Mesenchymal stem cell (in vitro differentiated cells and primary cell): ENCODE measurements at regions not wholly inside any gene's neighbourhood (a gene's known extent, or its start where the extent isn't known, plus 50 kb on each side); places are given as distances from the start of the nearest gene placed in this dataset.

Experiments
- DNase-seq: peaks from one replicate; pipeline ENCODE4 v3.0.0-alpha.2; 2013
- H2AFZ ChIP-seq: one replicate; pipeline ENCODE4 v1.6.1; 2013; ENCODE audit warnings: low read depth, mild to moderate bottlenecking, control low read depth, inconsistent platforms, low read length, moderate library complexity
- H2AK5ac ChIP-seq: 2 replicates; pipeline ENCODE4 v1.6.1; 2013; ENCODE audit warnings: low read length, moderate library complexity, mild to moderate bottlenecking, inconsistent platforms; ENCODE audit not compliant: severe bottlenecking
- H2BK120ac ChIP-seq: one replicate; pipeline ENCODE4 v1.6.1; 2013; ENCODE audit warnings: low read depth, mild to moderate bottlenecking, inconsistent platforms, low read length, moderate library complexity
- H2BK12ac ChIP-seq, 2 experiments: one replicate each; pipeline ENCODE4 v1.6.1; 2013; ENCODE audit warnings: inconsistent platforms in 2 of 2, low read length in 2 of 2, mild to moderate bottlenecking in 2 of 2, moderate library complexity in 2 of 2, control low read depth in 1 of 2
- H2BK15ac ChIP-seq: one replicate; pipeline ENCODE4 v1.6.1; 2013; ENCODE audit warnings: mild to moderate bottlenecking, low read depth, inconsistent platforms; ENCODE audit not compliant: poor library complexity, severe bottlenecking
- H2BK5ac ChIP-seq: 2 replicates; pipeline ENCODE4 v1.6.1; 2013; ENCODE audit warnings: low read depth, mild to moderate bottlenecking, low read length, control low read depth, inconsistent platforms; ENCODE audit not compliant: poor library complexity, severe bottlenecking
- H3K14ac ChIP-seq, 2 experiments: one replicate each; pipeline ENCODE4 v1.6.1; 2013; ENCODE audit warnings: inconsistent platforms in 2 of 2, low read length in 2 of 2, control low read depth in 1 of 2, mild to moderate bottlenecking in 1 of 2, moderate library complexity in 1 of 2
- H3K18ac ChIP-seq, 2 experiments: one replicate each; pipeline ENCODE4 v1.6.1; 2013; ENCODE audit warnings: inconsistent platforms in 2 of 2, low read length in 2 of 2, control low read depth in 1 of 2, low read depth in 1 of 2, mild to moderate bottlenecking in 1 of 2
- H3K23ac ChIP-seq, 2 experiments: one replicate each; pipeline ENCODE4 v1.6.1; 2013; ENCODE audit warnings: inconsistent platforms in 2 of 2, low read length in 2 of 2, mild to moderate bottlenecking in 2 of 2, moderate library complexity in 2 of 2, control low read depth in 1 of 2
- H3K27ac ChIP-seq: 2 replicates; pipeline ENCODE4 v1.5.1; 2013; ENCODE audit warnings: mild to moderate bottlenecking, moderate library complexity, low read length, control low read depth, inconsistent platforms; ENCODE audit not compliant: poor library complexity, severe bottlenecking
- H3K27me3 ChIP-seq, 2 experiments: 2 replicates each; pipeline versions ENCODE4 v1.6.1 to v1.7.0; 2013; ENCODE audit warnings: low read length in 2 of 2, mild to moderate bottlenecking in 2 of 2, moderate library complexity in 2 of 2, control low read depth in 1 of 2, inconsistent platforms in 1 of 2; ENCODE audit not compliant: control insufficient read depth in 1 of 2, insufficient read depth in 1 of 2
- H3K36me3 ChIP-seq, 2 experiments: 2 replicates each; pipeline versions ENCODE4 v1.6.1 to v1.7.0; 2013; ENCODE audit warnings: low read length in 2 of 2, control low read depth in 1 of 2, inconsistent platforms in 1 of 2, low read depth in 1 of 2, mild to moderate bottlenecking in 1 of 2; ENCODE audit not compliant: insufficient read depth in 2 of 2, control insufficient read depth in 1 of 2
- H3K4ac ChIP-seq, 2 experiments: one replicate each; pipeline ENCODE4 v1.6.1; 2013; ENCODE audit warnings: inconsistent platforms in 2 of 2, low read length in 2 of 2, mild to moderate bottlenecking in 2 of 2, moderate library complexity in 2 of 2, control low read depth in 1 of 2, low read depth in 1 of 2
- H3K4me1 ChIP-seq: 2 replicates; pipeline ENCODE4 v1.6.1; 2013; ENCODE audit warnings: low read depth, low read length, control low read depth; ENCODE audit not compliant: control insufficient read depth, insufficient read depth
- H3K4me2 ChIP-seq: 2 replicates; pipeline ENCODE4 v1.6.1; 2013; ENCODE audit warnings: low read length, mild to moderate bottlenecking, inconsistent platforms; ENCODE audit not compliant: poor library complexity, severe bottlenecking
- H3K4me3 ChIP-seq, 2 experiments: 2 replicates each; pipeline versions ENCODE4 v1.5.1 to v1.7.0; 2013; ENCODE audit warnings: low read length in 2 of 2, mild to moderate bottlenecking in 2 of 2, control low read depth in 1 of 2, low read depth in 1 of 2; ENCODE audit not compliant: insufficient read depth in 1 of 2
- H3K79me1 ChIP-seq: replicated peaks from 2 replicates; pipeline ENCODE4 v1.6.1; 2013; ENCODE audit warnings: mild to moderate bottlenecking, control low read depth, low read length, inconsistent platforms; ENCODE audit not compliant: poor library complexity, severe bottlenecking
- H3K9ac ChIP-seq: 2 replicates; pipeline ENCODE4 v1.7.0; 2013; ENCODE audit warnings: mild to moderate bottlenecking, low read length, moderate library complexity
- H3K9me3 ChIP-seq: 2 replicates; pipeline ENCODE4 v1.7.0; 2013; ENCODE audit warnings: mild to moderate bottlenecking, low read length; ENCODE audit not compliant: control insufficient read depth
- H4K8ac ChIP-seq: one replicate; pipeline ENCODE4 v1.6.1; 2013; ENCODE audit warnings: inconsistent platforms, mild to moderate bottlenecking, low read length, moderate library complexity
- H4K91ac ChIP-seq: one replicate; pipeline ENCODE4 v1.6.1; 2013; ENCODE audit warnings: mild to moderate bottlenecking, low read length, inconsistent platforms
- WGBS: methylation state at CpG from one replicate; pipeline ENCODE4 v1.1.7; 2013; ENCODE audit warnings: mixed read lengths; 5-methylcytosine and 5-hydroxymethylcytosine counted together

DNA sequence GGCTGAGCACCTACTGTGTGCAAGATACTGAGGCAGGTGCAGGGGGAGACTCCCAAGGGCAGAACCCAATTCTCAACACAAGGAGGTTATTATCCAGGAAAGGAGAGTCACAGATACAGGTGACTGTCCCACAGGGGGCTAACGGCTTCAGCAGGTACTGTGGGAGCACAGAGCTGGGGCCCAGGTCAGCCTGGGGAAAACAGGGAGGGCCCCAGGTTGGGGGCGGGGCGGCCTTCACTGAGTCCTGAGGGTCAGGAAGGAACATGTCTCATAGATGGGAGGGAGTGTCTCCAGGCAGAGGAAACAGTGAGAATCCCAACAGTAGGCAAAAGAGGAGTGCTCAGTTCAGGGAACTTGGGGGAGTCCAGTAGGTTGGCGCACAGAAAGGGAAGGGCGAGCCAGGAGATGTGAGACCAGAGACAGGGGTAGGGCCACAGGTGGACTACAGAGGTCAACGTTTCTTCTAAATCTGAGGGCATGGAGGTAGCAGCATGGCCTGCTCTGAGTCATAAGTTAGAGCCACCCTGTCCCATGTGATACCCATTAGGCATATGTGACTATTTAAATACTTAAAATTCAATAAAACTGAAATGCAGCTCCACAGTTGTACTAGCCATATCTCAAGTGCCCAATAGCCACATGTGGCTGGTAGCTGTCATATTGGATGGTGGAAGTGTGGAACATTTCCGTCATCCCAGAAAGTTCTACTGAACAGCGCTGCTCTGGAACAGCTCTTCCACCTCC, 157.2 kb downstream of the TTC32 start:
- no peak overlapping the region for H3K4ac ChIP-seq
- H2AK5ac ChIP-seq: no peak overlapping the region
- H3K27me3 ChIP-seq: no peaks in the 10 kb centered on the region
- WGBS: 92% methylated on average over 7 of the region's 8 CpGs
- H3K79me1 ChIP-seq: no peaks in the 10 kb centered on the region
- H3K14ac ChIP-seq: no peak overlapping the region
- H4K8ac ChIP-seq: no peak overlapping the region
- no peak overlapping the region for H3K4me3 ChIP-seq
- no peak overlapping the region for H3K23ac ChIP-seq
- no peak overlapping the region for H3K27ac ChIP-seq
- H4K91ac ChIP-seq: no peak overlapping the region
- no peaks in the 10 kb centered on the region for H3K36me3 ChIP-seq
- H2BK12ac ChIP-seq: no peak overlapping the region
- DNase-seq: no peak
- H3K9me3 ChIP-seq: no peaks in the 10 kb centered on the region
- no peak overlapping the region for H2BK120ac ChIP-seq
- peaks cover 3% of the 10 kb centered on the region for H3K4me1 ChIP-seq
- H2AFZ ChIP-seq: no peak overlapping the region
- H2BK5ac ChIP-seq: no peak overlapping the region
- H3K9ac ChIP-seq: no peak overlapping the region
- no peak overlapping the region for H3K18ac ChIP-seq
- no peak overlapping the region for H3K4me2 ChIP-seq
- peak overlapping the region; percentile 2 for H2BK15ac ChIP-seq

DNA sequence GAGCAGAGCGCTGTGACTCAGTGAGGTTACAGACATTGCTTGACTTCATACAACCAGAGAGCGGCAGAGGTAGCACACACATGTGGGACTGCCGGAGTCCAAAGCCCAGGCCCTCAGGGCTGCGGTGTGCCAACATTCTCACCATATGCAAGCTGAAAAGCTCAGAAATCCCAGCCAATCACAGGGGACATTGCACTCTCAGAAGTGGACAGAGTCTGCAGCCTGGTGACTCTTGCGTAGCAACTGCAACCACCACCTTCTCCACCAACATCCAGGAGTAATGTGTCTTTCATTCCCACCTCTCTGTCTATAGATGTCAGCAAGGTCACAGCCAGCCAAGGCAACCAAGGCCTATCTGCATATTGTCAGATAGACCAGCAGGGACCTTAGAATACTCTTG, 158.1 kb downstream of the TTC32 start:
- Histone ChIP-seq H3K4me3 (no peak overlapping the region), H2BK5ac (no peak overlapping the region), H3K27me3 (no peaks in the 10 kb centered on the region), H3K36me3 (no peaks in the 10 kb centered on the region), H3K18ac (no peak overlapping the region), H3K79me1 (no peaks in the 10 kb centered on the region), H3K9ac (no peak overlapping the region), H3K4ac (no peak overlapping the region), H2BK120ac (no peak overlapping the region), H4K91ac (no peak overlapping the region), H2BK12ac (no peak overlapping the region), H3K14ac (no peak overlapping the region), H3K27ac (no peak overlapping the region), H3K4me2 (no peak overlapping the region), H3K23ac (no peak overlapping the region), H2AFZ (no peak overlapping the region), H2AK5ac (no peak overlapping the region), H3K9me3 (no peaks in the 10 kb centered on the region), H2BK15ac (no peak overlapping the region), H3K4me1 (peaks cover 3% of the 10 kb centered on the region), H4K8ac (no peak overlapping the region)
- no peak for DNase-seq
- 96% methylated on average over 5 of the region's 5 CpGs for WGBS

DNA sequence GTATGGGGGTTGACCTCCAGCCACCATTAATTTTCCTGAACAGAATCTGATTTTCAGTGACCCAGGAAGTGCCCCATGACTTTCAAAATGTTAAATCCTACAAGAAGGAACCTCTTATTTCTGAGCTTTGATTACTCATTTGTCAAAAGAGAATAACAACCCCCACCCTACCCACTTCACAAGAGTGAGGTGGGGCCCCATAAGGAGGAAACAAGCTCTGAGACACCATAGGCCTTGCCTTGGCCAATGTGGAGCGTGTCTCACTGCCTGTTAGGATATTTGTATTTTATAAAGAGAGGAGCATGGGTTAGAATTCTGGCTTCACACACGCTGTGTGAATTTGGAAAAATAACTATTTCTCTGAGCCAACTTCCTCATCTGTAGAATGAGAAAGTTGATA, 158.9 kb downstream of the TTC32 start:
- Histone ChIP-seq H3K79me1 (no peaks in the 10 kb centered on the region), H4K8ac (no peak overlapping the region), H3K4me1 (peaks cover 5% of the 10 kb centered on the region), H3K23ac (no peak overlapping the region), H2AFZ (no peak overlapping the region), H3K9ac (no peak overlapping the region), H2BK12ac (no peak overlapping the region), H3K36me3 (no peaks in the 10 kb centered on the region), H3K4me2 (no peak overlapping the region), H3K9me3 (no peaks in the 10 kb centered on the region), H2BK15ac (no peak overlapping the region), H3K18ac (no peak overlapping the region), H3K27me3 (no peaks in the 10 kb centered on the region), H2BK120ac (no peak overlapping the region), H3K27ac (no peak overlapping the region), H2BK5ac (no peak overlapping the region), H3K14ac (no peak overlapping the region), H3K4me3 (no peak overlapping the region), H3K4ac (no peak overlapping the region), H4K91ac (no peak overlapping the region), H2AK5ac (no peak overlapping the region)
- DNase-seq: no peak
- 96% methylated on average over 2 of the region's 2 CpGs for WGBS

DNA sequence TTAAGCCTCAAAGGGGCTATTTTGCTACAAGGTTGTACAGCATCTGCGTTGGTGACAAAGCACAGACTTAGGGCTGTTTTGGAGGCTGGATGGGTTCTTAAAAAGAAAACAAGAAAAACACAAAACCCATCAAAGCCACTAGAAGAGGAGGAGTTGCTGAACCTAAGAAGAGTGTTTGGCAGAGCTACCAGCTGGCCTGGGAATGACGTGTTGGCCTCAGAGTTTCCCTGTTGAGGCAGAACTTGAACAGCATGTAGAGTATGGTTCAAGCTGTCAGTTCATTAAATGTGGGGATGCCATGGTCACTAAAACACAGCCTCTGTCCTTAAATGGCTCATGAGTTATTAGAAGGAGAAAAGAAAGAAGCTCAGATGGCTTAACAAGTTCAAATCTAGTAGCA, 162.5 kb downstream of the TTC32 start:
- Histone ChIP-seq H3K4me1 (peaks cover 7% of the 10 kb centered on the region), H2AK5ac (no peak overlapping the region), H3K23ac (no peak overlapping the region), H3K14ac (no peak overlapping the region), H3K18ac (no peak overlapping the region), H2BK15ac (no peak overlapping the region), H3K79me1 (no peaks in the 10 kb centered on the region), H3K36me3 (no peaks in the 10 kb centered on the region), H3K4me2 (no peak overlapping the region), H2AFZ (no peak overlapping the region), H3K4me3 (peak overlapping the region in 1 of 2 experiments; percentile 42), H2BK5ac (no peak overlapping the region), H3K4ac (no peak overlapping the region), H3K27me3 (no peaks in the 10 kb centered on the region), H4K91ac (no peak overlapping the region), H3K9ac (peak overlapping the region; percentile 75), H4K8ac (no peak overlapping the region), H3K27ac (no peak overlapping the region), H2BK120ac (no peak overlapping the region), H2BK12ac (no peak overlapping the region), H3K9me3 (no peaks in the 10 kb centered on the region)
- 100% methylated on average over 1 of the region's 2 CpGs for WGBS
- DNase-seq: no peak
